Endothelial cell of umbilical vein (primary cell): ENCODE measurements at regions not wholly inside any gene's neighbourhood (a gene's known extent, or its start where the extent isn't known, plus 50 kb on each side); places are given as distances from the start of the nearest gene placed in this dataset.

ENCODE experiments used
- BruUV-seq: library from RNA; stranded (reverse); fragments of 400-500 nt; replicated peaks from 2 replicates; lab custom pipeline; 2021; lab: Mats Ljungman, UMichigan
- CTCF ChIA-PET: fragments of 300-600, 350-600 bp; sonication (Branson Sonifier 250); formaldehyde crosslinking; loops from one replicate; lab custom pipeline; 2021; ENCODE audit warnings: antibody characterized with exemption, inconsistent platforms; lab: Charles Lee
- POLR2A ChIA-PET: fragments of 300-600, 350-600 bp; sonication (Branson Sonifier 250); formaldehyde crosslinking; loops from one replicate; lab custom pipeline; 2021; ENCODE audit warnings: antibody characterized with exemption, inconsistent platforms; lab: Charles Lee
- DNase-seq: peaks from one replicate; pipeline ENCODE4 v3.0.0-alpha.2; 2011; ENCODE audit warnings: low read depth, low spot score
- FAIRE-seq: peaks from 2 replicates; lab custom pipeline; 2011; peaks lifted over from hg19 to GRCh38; lab: Jason Lieb, UNC
- H2AFZ ChIP-seq: 2 replicates; pipeline ENCODE4 v1.6.0; 2012; ENCODE audit warnings: low read depth, low read length, control low read depth, inconsistent platforms
- H3K27ac ChIP-seq: 2 replicates; pipeline ENCODE4 v1.5.1; 2011; ENCODE audit warnings: low read depth, mild to moderate bottlenecking, control low read depth, low read length, moderate library complexity; ENCODE audit not compliant: insufficient read depth
- H3K27me3 ChIP-seq, 2 experiments: 2 replicates each; pipeline versions ENCODE4 v1.6.0 to v1.6.1; 2011; ENCODE audit warnings: low read length in 2 of 2, mixed read lengths in 1 of 2; ENCODE audit not compliant: control insufficient read depth in 2 of 2, insufficient read depth in 2 of 2
- H3K36me3 ChIP-seq, 2 experiments: 2 replicates in 1 of 2; 3 replicates in 1 of 2; pipeline ENCODE4 v1.5.1; 2011; ENCODE audit warnings: low read length in 2 of 2, mild to moderate bottlenecking in 1 of 2, moderate library complexity in 1 of 2; ENCODE audit not compliant: control insufficient read depth in 2 of 2, insufficient read depth in 2 of 2; ENCODE audit errors: extremely low read depth in 1 of 2
- H3K4me1 ChIP-seq: 3 replicates; pipeline ENCODE4 v1.5.1; 2011; ENCODE audit warnings: mild to moderate bottlenecking, low read length; ENCODE audit not compliant: control insufficient read depth, insufficient read depth; ENCODE audit errors: extremely low read depth
- H3K4me2 ChIP-seq: 2 replicates; pipeline ENCODE4 v1.6.1; 2011; ENCODE audit warnings: low read length, control low read depth, mixed read lengths; ENCODE audit not compliant: insufficient read depth
- H3K4me3 ChIP-seq, 3 experiments: fragments of 200-600 bp in 1 of 3; sonication (generic), shearing (Covaris generic) in 1 of 3; replicated peaks in 1 of 3; 2 replicates each; pipeline ENCODE4 v1.5.1; 2011 to 2016; ENCODE audit warnings: control low read depth in 3 of 3, low read length in 3 of 3, mild to moderate bottlenecking in 2 of 3, inconsistent platforms in 1 of 3, low read depth in 1 of 3, moderate library complexity in 1 of 3; ENCODE audit not compliant: insufficient read depth in 1 of 3
- H3K79me2 ChIP-seq: 2 replicates; pipeline ENCODE4 v1.6.0; 2012; ENCODE audit warnings: low read length, inconsistent platforms; ENCODE audit not compliant: control insufficient read depth, insufficient read depth
- H3K9ac ChIP-seq: replicated peaks from 2 replicates; pipeline ENCODE3; 2011; ENCODE audit warnings: low read length, control low read depth; ENCODE audit not compliant: insufficient read depth; ENCODE audit errors: extremely low read depth
- H3K9me1 ChIP-seq: replicated peaks from 3 replicates; pipeline ENCODE4 v1.6.0; 2011; ENCODE audit warnings: mild to moderate bottlenecking, low read length; ENCODE audit not compliant: control insufficient read depth, insufficient read depth; ENCODE audit errors: extremely low read depth
- H3K9me3 ChIP-seq: replicated peaks from 2 replicates; pipeline ENCODE4 v1.5.1; 2012; ENCODE audit warnings: low read length, inconsistent platforms; ENCODE audit not compliant: control insufficient read depth, insufficient read depth
- H4K20me1 ChIP-seq: replicated peaks from 2 replicates; pipeline ENCODE3; 2011; ENCODE audit warnings: mild to moderate bottlenecking, low read length; ENCODE audit not compliant: control insufficient read depth, insufficient read depth; ENCODE audit errors: extremely low read depth
- EZH2 ChIP-seq: IDR thresholded peaks from 2 replicates; pipeline ENCODE4 v1.6.1; 2012; ENCODE audit warnings: borderline replicate concordance, low read depth, mild to moderate bottlenecking, moderate library complexity, low read length, inconsistent platforms; ENCODE audit not compliant: severe bottlenecking
- FOS ChIP-seq: IDR thresholded peaks from 2 replicates; pipeline ENCODE4 v1.6.1; 2011; ENCODE audit warnings: mild to moderate bottlenecking, low read length, moderate library complexity, borderline replicate concordance; ENCODE audit not compliant: insufficient read depth
- JUN ChIP-seq: IDR thresholded peaks from 2 replicates; pipeline ENCODE4 v1.6.1; 2011; ENCODE audit warnings: borderline replicate concordance, low read depth; ENCODE audit not compliant: insufficient read length, insufficient read depth
- MYC ChIP-seq: IDR thresholded peaks from one replicate; pipeline ENCODE4 v1.6.1; 2011; ENCODE audit warnings: mild to moderate bottlenecking, low read depth, low read length
- dilution Hi-C: fragments of 300-500 bp; cut with MboI; formaldehyde crosslinking; loops from one replicate; pipeline ENCODE4 v1.15.0; 2019; ENCODE audit warnings: low sequenced_read_pairs; ENCODE audit not compliant: extremely low pct_ligation_motif_present
- intact Hi-C: fragments of 100-400 bp; cut with micrococcal nuclease; formaldehyde crosslinking; loops from one replicate; pipeline ENCODE4 v1.10.0; 2022
- TF ChIP-seq, protein P1 (sequence below), 2 donors: IDR thresholded peaks; 1 replicate in 1 of 2; 2 replicates in 1 of 2; pipeline ENCODE4 v1.5.1; 2011; ENCODE audit warnings: low read length in 2 of 2, mild to moderate bottlenecking in 2 of 2, moderate library complexity in 2 of 2, control low read depth in 1 of 2, inconsistent platforms in 1 of 2, low read depth in 1 of 2; ENCODE audit not compliant: insufficient read depth in 1 of 2; ENCODE audit errors: extremely low read depth in 1 of 2

GRCh38 chr20:20929341-20929740 lies 176.8 kb downstream of the LINC00237 start:
- dilution Hi-C loops = no loop called here
- no peak overlapping the region for H2AFZ ChIP-seq
- BruUV-seq = no TSS peak

DNA sequence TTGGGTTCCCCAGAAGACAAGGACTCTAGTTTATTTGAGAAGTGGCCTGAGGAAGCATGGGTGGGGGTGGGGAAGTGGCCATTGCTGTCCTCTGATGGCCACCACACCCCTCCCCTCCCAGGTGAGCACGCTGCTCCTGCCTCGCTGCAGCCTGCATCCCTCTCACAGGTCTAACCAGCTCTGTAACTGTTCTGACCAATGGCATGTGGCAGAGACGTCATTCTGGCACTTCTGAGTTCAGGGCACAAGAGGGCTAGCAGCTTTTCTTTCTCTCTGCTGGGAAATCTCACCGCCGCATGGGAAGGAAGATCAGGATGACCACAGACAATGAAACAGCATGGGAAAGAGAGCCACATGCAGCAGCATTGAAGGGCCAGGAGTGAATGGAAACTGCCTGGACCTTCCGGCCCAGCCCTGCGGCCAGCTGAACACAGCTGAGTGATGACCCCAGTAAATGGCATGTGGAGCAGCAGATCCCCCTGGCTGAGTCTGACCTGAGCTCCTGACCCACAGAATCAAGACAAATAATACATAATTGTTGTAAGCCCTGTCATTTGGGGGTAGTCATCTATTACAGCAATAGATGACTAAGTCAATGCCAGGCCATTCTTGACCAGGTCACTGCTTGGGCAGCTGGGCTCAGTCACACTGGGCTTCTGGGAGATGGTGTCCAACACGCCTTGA lies 179.8 kb downstream of the LINC00237 start:
- Histone ChIP-seq H3K36me3 (no peaks in the 10 kb centered on the region), H3K4me1 (no peaks in the 10 kb centered on the region), H3K27ac (no peak overlapping the region), H3K27me3 (no peaks in the 10 kb centered on the region), H3K9me1 (no peaks in the 10 kb centered on the region), H4K20me1 (no peaks in the 10 kb centered on the region), H3K4me2 (no peak overlapping the region), H3K9me3 (no peaks in the 10 kb centered on the region), H3K4me3 (no peak overlapping the region), H2AFZ (no peak overlapping the region), H3K9ac (no peak overlapping the region), H3K79me2 (no peaks in the 10 kb centered on the region)
- no peak for FAIRE-seq
- intact Hi-C loops (no loop called here), dilution Hi-C loops (no loop called here)
- ChIA-PET POLR2A (no interaction called here), CTCF (no interaction called here)
- TF ChIP-seq, protein P1, sequence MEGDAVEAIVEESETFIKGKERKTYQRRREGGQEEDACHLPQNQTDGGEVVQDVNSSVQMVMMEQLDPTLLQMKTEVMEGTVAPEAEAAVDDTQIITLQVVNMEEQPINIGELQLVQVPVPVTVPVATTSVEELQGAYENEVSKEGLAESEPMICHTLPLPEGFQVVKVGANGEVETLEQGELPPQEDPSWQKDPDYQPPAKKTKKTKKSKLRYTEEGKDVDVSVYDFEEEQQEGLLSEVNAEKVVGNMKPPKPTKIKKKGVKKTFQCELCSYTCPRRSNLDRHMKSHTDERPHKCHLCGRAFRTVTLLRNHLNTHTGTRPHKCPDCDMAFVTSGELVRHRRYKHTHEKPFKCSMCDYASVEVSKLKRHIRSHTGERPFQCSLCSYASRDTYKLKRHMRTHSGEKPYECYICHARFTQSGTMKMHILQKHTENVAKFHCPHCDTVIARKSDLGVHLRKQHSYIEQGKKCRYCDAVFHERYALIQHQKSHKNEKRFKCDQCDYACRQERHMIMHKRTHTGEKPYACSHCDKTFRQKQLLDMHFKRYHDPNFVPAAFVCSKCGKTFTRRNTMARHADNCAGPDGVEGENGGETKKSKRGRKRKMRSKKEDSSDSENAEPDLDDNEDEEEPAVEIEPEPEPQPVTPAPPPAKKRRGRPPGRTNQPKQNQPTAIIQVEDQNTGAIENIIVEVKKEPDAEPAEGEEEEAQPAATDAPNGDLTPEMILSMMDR (IDR thresholded peaks at IDR 0.05; ENCODE audit: extremely low read depth in 1 of 2, insufficient read depth in 1 of 2, low read depth in 1 of 2, low read length in 2 of 2) = no peak
- no peak for TF ChIP-seq MYC
- BruUV-seq = no TSS peak
- no peak for DNase-seq

More at GRCh38 chr20:20929341-20929740, 176.8 kb downstream of the LINC00237 start:
- FAIRE-seq = no peak
- Histone ChIP-seq H3K4me2 (no peak overlapping the region), H3K4me3 (no peak overlapping the region), H3K27me3 (no peaks in the 10 kb centered on the region), H3K27ac (no peak overlapping the region), H3K79me2 (no peaks in the 10 kb centered on the region), H3K4me1 (no peaks in the 10 kb centered on the region), H3K9ac (no peak overlapping the region), H3K36me3 (no peaks in the 10 kb centered on the region), H3K9me3 (no peaks in the 10 kb centered on the region), H3K9me1 (no peaks in the 10 kb centered on the region), H4K20me1 (no peaks in the 10 kb centered on the region)
- ChIA-PET POLR2A (no interaction called here), CTCF (interaction anchor here (1.7 kb wide), 1 partner anchor 38 kb away, joined by 3 read pairs; no protein-coding TSS in a partner anchor)
- TF ChIP-seq JUN (no peak), FOS (no peak), EZH2 (no peak)
- DNase-seq = no peak
- intact Hi-C loops = no loop called here
